Effector memory CD4-positive, alpha-beta T cell (primary cell): ENCODE measurements at regions not wholly inside any gene's neighbourhood (a gene's known extent, or its start where the extent isn't known, plus 50 kb on each side); places are given as distances from the start of the nearest gene placed in this dataset.

Experiments used
- DNase-seq, 3 donors: peaks; one replicate each; pipeline ENCODE4 v3.0.0-alpha.2; 2020
- H3K27ac ChIP-seq: 2 replicates; pipeline ENCODE4 v1.7.0; 2013; ENCODE audit warnings: mild to moderate bottlenecking, low read length, moderate library complexity; ENCODE audit not compliant: insufficient read depth, poor library complexity, severe bottlenecking
- H3K27me3 ChIP-seq: replicated peaks from 2 replicates; pipeline ENCODE4 v1.7.0; 2013; ENCODE audit warnings: mild to moderate bottlenecking, low read length; ENCODE audit not compliant: insufficient read depth, control insufficient read depth, poor library complexity, severe bottlenecking
- H3K36me3 ChIP-seq: 2 replicates; pipeline ENCODE4 v1.7.0; 2013; ENCODE audit warnings: mild to moderate bottlenecking, low read length, moderate library complexity; ENCODE audit not compliant: control insufficient read depth, insufficient read depth
- H3K4me1 ChIP-seq: 2 replicates; pipeline ENCODE4 v1.7.0; 2013; ENCODE audit warnings: low read length, mild to moderate bottlenecking; ENCODE audit not compliant: control insufficient read depth, insufficient read depth, poor library complexity, severe bottlenecking
- H3K4me3 ChIP-seq: 2 replicates; pipeline ENCODE4 v1.7.0; 2013; ENCODE audit warnings: low read length, low read depth, mild to moderate bottlenecking; ENCODE audit not compliant: insufficient read depth, poor library complexity, severe bottlenecking
- H3K9me3 ChIP-seq: 2 replicates; pipeline ENCODE4 v1.7.0; 2013; ENCODE audit warnings: mild to moderate bottlenecking, low read length, moderate library complexity; ENCODE audit not compliant: control insufficient read depth

GRCh38 chr4:188551156-188551555, 411.9 kb downstream of the TRIML1 start:
- no peak for DNase-seq
- H3K27me3 ChIP-seq: no peaks in the 10 kb centered on the region
- H3K9me3 ChIP-seq: no peaks in the 10 kb centered on the region
- H3K4me3 ChIP-seq: no peak overlapping the region
- no peak overlapping the region for H3K27ac ChIP-seq
- no peaks in the 10 kb centered on the region for H3K4me1 ChIP-seq
- H3K36me3 ChIP-seq: no peaks in the 10 kb centered on the region

DNA sequence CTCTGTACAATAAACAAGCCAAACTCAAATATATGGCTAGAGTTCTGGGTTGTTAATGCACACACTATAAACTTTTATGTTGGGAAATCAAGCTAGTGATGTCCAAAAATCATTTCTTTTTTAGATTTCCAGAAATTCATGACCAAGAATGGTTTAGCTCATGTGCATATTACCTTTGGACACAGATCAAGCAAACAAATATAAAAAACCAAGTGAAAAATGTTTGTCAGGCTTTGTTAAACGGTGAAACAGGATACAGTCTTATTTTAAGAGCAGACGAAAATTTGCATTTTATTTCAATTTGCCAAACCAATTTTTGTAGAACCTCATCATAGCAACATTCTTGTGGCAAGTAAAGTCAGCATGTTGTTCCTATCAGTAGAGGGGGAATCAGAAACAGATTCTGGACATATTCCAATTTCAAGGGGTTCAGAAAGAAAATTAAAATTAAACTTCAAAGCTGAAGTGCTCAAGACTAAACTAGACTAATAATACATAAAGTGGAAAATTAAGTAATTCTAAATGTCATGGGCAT, 413.6 kb downstream of the TRIML1 start:
- no peaks in the 10 kb centered on the region for H3K9me3 ChIP-seq
- H3K4me3 ChIP-seq: no peak overlapping the region
- no peaks in the 10 kb centered on the region for H3K27me3 ChIP-seq
- no peak for DNase-seq
- H3K4me1 ChIP-seq: no peaks in the 10 kb centered on the region
- H3K36me3 ChIP-seq: no peaks in the 10 kb centered on the region
- no peak overlapping the region for H3K27ac ChIP-seq

DNA sequence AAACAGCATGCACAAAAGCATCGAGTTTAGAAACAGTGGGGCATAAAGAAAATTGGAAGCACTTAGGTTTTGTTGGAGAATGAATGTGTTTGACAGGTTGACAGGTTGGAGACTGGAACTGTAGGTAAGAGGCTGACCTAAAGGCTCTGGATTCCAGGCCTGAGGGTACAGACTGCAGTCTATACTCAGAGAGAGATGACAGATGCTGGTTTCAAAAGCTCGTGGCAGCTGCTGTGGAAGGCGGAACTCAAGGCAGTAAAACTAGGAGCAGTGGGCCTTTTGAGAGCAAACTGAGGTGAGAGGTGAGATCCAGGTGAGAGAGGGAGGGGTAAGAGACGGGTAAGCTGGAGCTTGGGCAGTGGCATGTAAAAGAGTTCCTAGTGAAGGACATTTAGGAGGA, 415.2 kb downstream of the TRIML1 start:
- Histone ChIP-seq H3K9me3 (no peaks in the 10 kb centered on the region), H3K4me3 (no peak overlapping the region), H3K27ac (no peak overlapping the region), H3K27me3 (no peaks in the 10 kb centered on the region), H3K36me3 (no peaks in the 10 kb centered on the region), H3K4me1 (no peaks in the 10 kb centered on the region)
- DNase-seq: no peak

DNA sequence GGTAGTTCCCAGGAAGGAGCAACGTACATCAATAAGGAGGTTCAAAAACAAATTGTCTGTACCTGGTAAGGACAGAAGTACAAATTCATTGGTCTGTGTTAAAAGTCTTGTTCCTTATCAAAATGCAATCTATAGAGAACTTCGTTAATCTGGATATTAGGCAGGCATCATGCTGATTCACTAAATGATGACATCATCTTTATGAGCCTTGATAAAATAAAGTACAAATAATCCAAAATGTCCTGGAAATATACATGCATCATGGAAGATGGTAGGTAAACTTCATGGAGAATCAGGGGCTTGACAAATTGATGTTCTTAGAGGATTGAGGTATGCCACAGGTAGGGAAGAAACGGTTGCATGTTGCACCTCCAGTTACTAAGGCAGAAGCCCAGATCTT, 433.9 kb downstream of the TRIML1 start:
- H3K27me3 ChIP-seq: no peaks in the 10 kb centered on the region
- no peaks in the 10 kb centered on the region for H3K4me1 ChIP-seq
- no peak overlapping the region for H3K4me3 ChIP-seq
- DNase-seq: no peak
- H3K36me3 ChIP-seq: no peaks in the 10 kb centered on the region
- no peak overlapping the region for H3K27ac ChIP-seq
- H3K9me3 ChIP-seq: peaks cover 4% of the 10 kb centered on the region

- H3K9me3 ChIP-seq: no peaks in the 10 kb centered on the region
- no peaks in the 10 kb centered on the region for H3K4me1 ChIP-seq
- no peaks in the 10 kb centered on the region for H3K36me3 ChIP-seq
- no peaks in the 10 kb centered on the region for H3K27me3 ChIP-seq
- no peak for DNase-seq
- no peak overlapping the region for H3K27ac ChIP-seq
- no peak overlapping the region for H3K4me3 ChIP-seq
Measured at GRCh38 chr4:188578657-188579056, 439.4 kb downstream of the TRIML1 start.

DNA sequence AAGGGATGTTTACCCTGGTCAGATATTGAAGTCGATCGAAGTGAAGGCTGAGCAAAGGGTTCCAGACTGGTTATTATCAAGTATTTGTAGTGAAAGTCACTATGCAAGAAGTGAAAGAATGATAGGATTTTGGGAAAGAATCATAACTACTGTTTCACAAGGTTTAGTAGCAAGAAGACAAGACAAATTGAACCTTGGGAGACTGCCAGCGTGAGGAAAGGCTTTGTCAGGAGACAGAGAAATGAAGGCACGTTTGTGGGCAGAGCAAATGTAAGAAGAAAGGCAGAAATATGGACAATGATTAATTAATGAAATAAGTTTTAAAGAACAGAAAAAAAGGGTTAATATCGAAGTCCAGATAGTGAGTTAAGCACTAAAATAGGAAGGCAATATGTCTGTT, 456.8 kb downstream of the TRIML1 start:
- DNase-seq: no peak
- H3K4me3 ChIP-seq: no peak overlapping the region
- no peaks in the 10 kb centered on the region for H3K27me3 ChIP-seq
- no peak overlapping the region for H3K27ac ChIP-seq
- H3K36me3 ChIP-seq: no peaks in the 10 kb centered on the region
- H3K4me1 ChIP-seq: no peaks in the 10 kb centered on the region
- H3K9me3 ChIP-seq: no peaks in the 10 kb centered on the region

DNA sequence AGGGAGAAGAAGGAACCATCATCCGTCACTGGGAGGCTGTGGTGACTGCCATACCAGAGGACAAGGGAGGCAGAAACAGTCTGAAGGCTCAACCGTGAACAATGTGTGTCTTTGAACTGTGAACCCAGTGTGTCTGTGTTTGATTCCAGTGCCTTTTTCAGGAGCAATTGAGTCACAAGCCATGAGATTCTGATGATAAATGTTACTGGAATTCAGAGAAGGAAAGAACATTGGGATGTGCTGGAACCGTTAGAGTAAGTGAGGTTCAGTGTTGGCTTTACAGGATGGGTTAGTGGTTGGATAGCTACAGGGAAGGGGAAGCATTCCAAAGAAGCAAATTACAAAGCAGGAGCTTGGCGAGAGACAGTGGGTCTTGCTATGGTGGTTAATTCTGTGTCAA, 464.4 kb downstream of the TRIML1 start:
- H3K4me1 ChIP-seq: no peaks in the 10 kb centered on the region
- DNase-seq: no peak
- H3K4me3 ChIP-seq: no peak overlapping the region
- no peak overlapping the region for H3K27ac ChIP-seq
- no peaks in the 10 kb centered on the region for H3K36me3 ChIP-seq
- no peaks in the 10 kb centered on the region for H3K9me3 ChIP-seq
- no peaks in the 10 kb centered on the region for H3K27me3 ChIP-seq

DNA sequence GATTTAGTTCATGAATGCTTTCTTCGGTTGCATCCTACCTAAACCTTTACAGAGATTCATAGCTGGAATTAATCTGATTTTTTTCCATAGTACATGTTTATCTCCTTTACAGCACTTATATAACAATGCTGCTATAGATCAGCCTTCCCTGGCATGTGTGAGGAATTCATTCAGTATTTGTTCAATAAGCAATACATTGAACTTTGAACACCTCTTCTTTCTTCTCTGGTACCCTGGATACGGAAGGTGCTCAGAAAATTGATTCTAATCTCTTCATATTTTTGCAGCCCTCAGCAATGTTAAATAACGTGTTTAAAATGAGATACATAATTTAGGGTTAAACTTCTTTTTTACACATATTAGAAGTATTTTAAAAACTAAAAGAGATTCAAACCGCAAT, 467.4 kb downstream of the TRIML1 start:
- Histone ChIP-seq H3K27me3 (no peaks in the 10 kb centered on the region), H3K27ac (no peak overlapping the region), H3K4me1 (no peaks in the 10 kb centered on the region), H3K36me3 (no peaks in the 10 kb centered on the region), H3K4me3 (no peak overlapping the region), H3K9me3 (no peaks in the 10 kb centered on the region)
- no peak for DNase-seq

GRCh38 chr4:188611143-188611542, 471.9 kb downstream of the TRIML1 start:
- H3K4me1 ChIP-seq: no peaks in the 10 kb centered on the region
- no peaks in the 10 kb centered on the region for H3K9me3 ChIP-seq
- DNase-seq: no peak
- no peak overlapping the region for H3K27ac ChIP-seq
- H3K27me3 ChIP-seq: no peaks in the 10 kb centered on the region
- H3K36me3 ChIP-seq: no peaks in the 10 kb centered on the region
- no peak overlapping the region for H3K4me3 ChIP-seq

DNA sequence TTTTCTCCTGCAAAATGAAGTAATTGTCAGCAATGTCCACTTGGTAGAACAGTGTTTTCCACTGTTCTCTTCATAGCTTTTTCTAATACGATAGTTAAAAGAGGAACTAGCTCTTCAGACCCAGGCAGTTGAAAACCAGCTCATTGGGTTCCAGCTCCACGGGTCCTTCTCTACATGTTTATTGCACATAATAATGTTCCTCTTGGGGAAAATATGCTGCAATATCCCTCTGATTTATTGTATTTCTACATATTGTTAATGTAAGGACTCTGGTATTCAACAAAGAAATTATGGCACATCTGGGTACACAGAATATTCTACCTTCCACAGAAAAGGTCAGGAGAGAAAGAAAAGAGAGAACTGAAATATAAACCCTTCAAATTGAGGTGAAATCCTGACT, 473.4 kb downstream of the TRIML1 start:
- Histone ChIP-seq H3K27me3 (no peaks in the 10 kb centered on the region), H3K4me1 (no peaks in the 10 kb centered on the region), H3K36me3 (no peaks in the 10 kb centered on the region), H3K9me3 (no peaks in the 10 kb centered on the region), H3K4me3 (no peak overlapping the region), H3K27ac (no peak overlapping the region)
- no peak for DNase-seq

GRCh38 chr4:188613976-188614375, 474.7 kb downstream of the TRIML1 start:
- Histone ChIP-seq H3K4me1 (no peaks in the 10 kb centered on the region), H3K36me3 (no peaks in the 10 kb centered on the region), H3K27ac (no peak overlapping the region), H3K27me3 (no peaks in the 10 kb centered on the region), H3K4me3 (no peak overlapping the region), H3K9me3 (no peaks in the 10 kb centered on the region)
- DNase-seq: no peak
